WTC11 (cell line): ENCODE measurements at regions not wholly inside any gene's neighbourhood (a gene's known extent, or its start where the extent isn't known, plus 50 kb on each side); places are given as distances from the start of the nearest gene placed in this dataset.

Experiments
- ATAC-seq: fragments of 200-7000 bp; cut with Tn5 transposase; 2 replicates; pipeline ENCODE4 v1.10.0; 2021; ENCODE audit warnings: mild to moderate bottlenecking, moderate library complexity
- CTCF ChIA-PET: fragments of 300-600 bp; sonication (Branson Sonifier 250); formaldehyde crosslinking; loops from one replicate; lab custom pipeline; 2021; ENCODE audit warnings: antibody characterized with exemption; lab: Charles Lee
- POLR2A ChIA-PET: fragments of 350-600 bp; sonication (Branson Sonifier 250); formaldehyde crosslinking; loops from one replicate; lab custom pipeline; 2021; ENCODE audit warnings: antibody characterized with exemption; lab: Charles Lee
- DNase-seq: peaks from one replicate; pipeline ENCODE4 v3.0.0; 2021; ENCODE audit warnings: low spot score
- H3K27ac Mint-ChIP-seq: 2 replicates; pipeline ENCODE4 v1.8.0; 2021; ENCODE audit warnings: mixed read lengths
- H3K27me3 Mint-ChIP-seq: 2 replicates; pipeline ENCODE4 v1.8.0; 2021; ENCODE audit warnings: low read depth, mild to moderate bottlenecking, moderate library complexity, mixed read lengths
- H3K36me3 Mint-ChIP-seq: 2 replicates; pipeline ENCODE4 v1.8.0; 2021; ENCODE audit warnings: mixed read lengths
- H3K4me1 Mint-ChIP-seq: 2 replicates; pipeline ENCODE4 v1.8.0; 2022; ENCODE audit warnings: mixed read lengths
- H3K4me3 Mint-ChIP-seq: 2 replicates; pipeline ENCODE4 v1.8.0; 2021; ENCODE audit warnings: mild to moderate bottlenecking, moderate library complexity, mixed read lengths
- H3K9me3 Mint-ChIP-seq: 2 replicates; pipeline ENCODE4 v1.8.0; 2021; ENCODE audit warnings: mixed read lengths
- AFF4 ChIP-seq: sonication (generic); formaldehyde crosslinking; IDR thresholded peaks from 2 replicates; pipeline ENCODE4 v1.8.1; 2023; ENCODE audit warnings: mild to moderate bottlenecking, missing genetic modification reagents, borderline replicate concordance
- ATF6 ChIP-seq: sonication (generic); formaldehyde crosslinking; IDR thresholded peaks from 2 replicates; pipeline ENCODE4 v1.8.1; 2023; ENCODE audit warnings: mild to moderate bottlenecking, missing genetic modification reagents
- CDX4 ChIP-seq: fragments of 250-450 bp; sonication (Bioruptor Pico); IDR thresholded peaks from 2 replicates; pipeline ENCODE4 v1.9.0; 2021; ENCODE audit warnings: moderate library complexity, mild to moderate bottlenecking, inconsistent platforms, borderline replicate concordance
- CREM ChIP-seq: sonication (generic); formaldehyde crosslinking; IDR thresholded peaks from 2 replicates; pipeline ENCODE4 v1.8.1; 2022; ENCODE audit warnings: mild to moderate bottlenecking, missing genetic modification reagents, moderate library complexity
- CTCF ChIP-seq: fragments of 200-600 bp; IDR thresholded peaks from 2 replicates; pipeline ENCODE4 v1.8.0; 2022; ENCODE audit warnings: antibody characterized with exemption
- E2F1 ChIP-seq: sonication (generic); formaldehyde crosslinking; IDR thresholded peaks from 2 replicates; pipeline ENCODE4 v1.8.0; 2022; ENCODE audit warnings: mild to moderate bottlenecking, missing genetic modification reagents
- E2F4 ChIP-seq: sonication (generic); formaldehyde crosslinking; IDR thresholded peaks from 2 replicates; pipeline ENCODE4 v1.8.1; 2022; ENCODE audit warnings: low read depth, mild to moderate bottlenecking, moderate library complexity, missing genetic modification reagents, borderline replicate concordance
- ESRRA ChIP-seq: sonication (generic); formaldehyde crosslinking; IDR thresholded peaks from 2 replicates; pipeline ENCODE4 v1.8.1; 2022; ENCODE audit warnings: mild to moderate bottlenecking, missing genetic modification reagents, borderline replicate concordance
- FOXJ3 ChIP-seq: sonication (generic); formaldehyde crosslinking; IDR thresholded peaks from 2 replicates; pipeline ENCODE4 v1.9.0; 2021; ENCODE audit warnings: missing genetic modification reagents, mild to moderate bottlenecking, borderline replicate concordance
- GTF2I ChIP-seq: fragments of 250-450 bp; sonication (Bioruptor Pico); conservative IDR thresholded peaks from 2 replicates; pipeline ENCODE4 v1.4.0; 2021; ENCODE audit warnings: mild to moderate bottlenecking
- JAZF1 ChIP-seq: fragments of 250-450 bp; sonication (Bioruptor Pico); IDR thresholded peaks from 2 replicates; pipeline ENCODE4 v1.9.0; 2021; ENCODE audit warnings: moderate library complexity, mild to moderate bottlenecking, inconsistent platforms
- NFATC4 ChIP-seq: fragments of 250-450 bp; sonication (Bioruptor Pico); IDR thresholded peaks from 2 replicates; pipeline ENCODE4 v1.9.0; 2021; ENCODE audit warnings: mild to moderate bottlenecking
- NFYB ChIP-seq: sonication (generic); formaldehyde crosslinking; conservative IDR thresholded peaks from 2 replicates; pipeline ENCODE4 v1.8.0; 2022; ENCODE audit warnings: low read depth, missing genetic modification reagents
- NR1H2 ChIP-seq: sonication (generic); formaldehyde crosslinking; IDR thresholded peaks from 2 replicates; pipeline ENCODE4 v1.9.0; 2021; ENCODE audit warnings: mild to moderate bottlenecking, moderate library complexity, missing genetic modification reagents
- NR3C1 ChIP-seq: sonication (generic); formaldehyde crosslinking; conservative IDR thresholded peaks from 2 replicates; pipeline ENCODE4 v1.8.1; 2023; ENCODE audit warnings: low read depth, mild to moderate bottlenecking, missing genetic modification reagents
- RORB ChIP-seq: fragments of 250-450 bp; sonication (Bioruptor Pico); IDR thresholded peaks from 2 replicates; pipeline ENCODE4 v1.9.0; 2021; ENCODE audit warnings: mild to moderate bottlenecking
- SMAD4 ChIP-seq: sonication (generic); formaldehyde crosslinking; IDR thresholded peaks from 2 replicates; pipeline ENCODE4 v1.8.0; 2022; ENCODE audit warnings: mild to moderate bottlenecking, missing genetic modification reagents
- ZBTB21 ChIP-seq: sonication (generic); formaldehyde crosslinking; IDR thresholded peaks from 2 replicates; pipeline ENCODE4 v1.8.1; 2023; ENCODE audit warnings: mild to moderate bottlenecking, missing genetic modification reagents, borderline replicate concordance
- ZNF121 ChIP-seq: sonication (generic); formaldehyde crosslinking; IDR thresholded peaks from 2 replicates; pipeline ENCODE4 v1.8.0; 2023; ENCODE audit warnings: missing genetic modification reagents
- ZNF396 ChIP-seq: fragments of 250-450 bp; sonication (Bioruptor Pico); IDR thresholded peaks from 2 replicates; pipeline ENCODE4 v1.8.0; 2021; ENCODE audit warnings: mild to moderate bottlenecking, moderate library complexity, borderline replicate concordance
- ZNF512 ChIP-seq: sonication (generic); formaldehyde crosslinking; IDR thresholded peaks from 2 replicates; pipeline ENCODE4 v1.8.1; 2022; ENCODE audit warnings: missing genetic modification reagents, borderline replicate concordance

GRCh38 chr1:29679316-29679715, 443.0 kb downstream of the PTPRU start:
- ChIA-PET POLR2A (no interaction called here), CTCF (no interaction called here)
- Mint-ChIP-seq H3K27ac (no peak overlapping the region), H3K4me1 (peaks cover 32% of the 10 kb centered on the region), H3K27me3 (no peaks in the 10 kb centered on the region; the same call in 1 of the 2 replicates), H3K4me3 (no peak overlapping the region), H3K9me3 (peaks cover 8% of the 10 kb centered on the region), H3K36me3 (peaks cover 4% of the 10 kb centered on the region)
- ATAC-seq (no peak), DNase-seq (no peak)
- no peak for TF ChIP-seq ZNF512 (CRISPR knock-in tag)
- TF ChIP-seq CDX4 (CRISPR knock-in tag), result no peak
- no peak for TF ChIP-seq ESRRA (CRISPR knock-in tag)
- no peak for TF ChIP-seq ATF6 (CRISPR knock-in tag)

- Mint-ChIP-seq H3K36me3 (peaks cover 4% of the 10 kb centered on the region), H3K27me3 (no peaks in the 10 kb centered on the region; the same call in 1 of the 2 replicates), H3K4me1 (peaks cover 19% of the 10 kb centered on the region), H3K27ac (no peak overlapping the region), H3K4me3 (no peak overlapping the region), H3K9me3 (peaks cover 8% of the 10 kb centered on the region)
- TF ChIP-seq GTF2I, result no peak
- TF ChIP-seq SMAD4 (CRISPR knock-in tag), result no peak
- TF ChIP-seq NR3C1 (CRISPR knock-in tag), result no peak
- TF ChIP-seq NR1H2 (CRISPR knock-in tag), result no peak
- TF ChIP-seq FOXJ3 (CRISPR knock-in tag), result no peak
- no peak for TF ChIP-seq ZNF121 (CRISPR knock-in tag)
- TF ChIP-seq RORB (CRISPR knock-in tag), result no peak
- TF ChIP-seq JAZF1 (CRISPR knock-in tag), result no peak
- no peak for TF ChIP-seq NFATC4 (CRISPR knock-in tag)
- TF ChIP-seq E2F4 (CRISPR knock-in tag), result no peak
- no peak for TF ChIP-seq CREM
- TF ChIP-seq CTCF, result no peak
- TF ChIP-seq ZBTB21, result no peak
- TF ChIP-seq ZNF396 (CRISPR knock-in tag), result no peak
- TF ChIP-seq E2F1 (CRISPR knock-in tag), result no peak
- no peak for TF ChIP-seq AFF4
- no peak for TF ChIP-seq NFYB (CRISPR knock-in tag)
- ChIA-PET POLR2A (no interaction called here), CTCF (no interaction called here)
- no peak for ATAC-seq
- no peak for DNase-seq
These were observed 441.0 kb downstream of the PTPRU start for GRCh38 chr1:29677028-29678024.
